BJ (cell line): ENCODE measurements at regions not wholly inside any gene's neighbourhood (a gene's known extent, or its start where the extent isn't known, plus 50 kb on each side); places are given as distances from the start of the nearest gene placed in this dataset.
"Not testable (repeated sequence)": the region's sequence is repeated elsewhere in the genome, so short reads cannot be mapped to it uniquely, and the experiment has no call there.

ENCODE experiments used
- CTCF ChIA-PET: fragments of 350-600 bp; formaldehyde crosslinking; extraction: SDS; loops from one replicate; lab custom pipeline; 2021; ENCODE audit warnings: antibody characterized with exemption, inconsistent platforms; lab: Yijun Ruan, JAX
- POLR2A ChIA-PET: fragments of 300-600 bp; sonication (Branson Sonifier 250); formaldehyde crosslinking; extraction: SDS; loops from one replicate; lab custom pipeline; 2021; ENCODE audit warnings: antibody characterized with exemption; lab: Charles Lee
- DNase-seq: peaks from one replicate; pipeline ENCODE4 v3.0.0-alpha.2; 2011; ENCODE audit warnings: low read depth
- H3K27me3 ChIP-seq: 2 replicates; pipeline ENCODE4 v1.6.0; 2011; ENCODE audit warnings: low read length; ENCODE audit not compliant: control insufficient read depth, insufficient read depth
- H3K36me3 ChIP-seq: 2 replicates; pipeline ENCODE4 v1.5.1; 2011; ENCODE audit warnings: low read length; ENCODE audit not compliant: control insufficient read depth, insufficient read depth
- H3K4me3 ChIP-seq: 2 replicates; pipeline ENCODE4 v1.5.1; 2011; ENCODE audit warnings: low read depth, mild to moderate bottlenecking, control low read depth, low read length
- CTCF ChIP-seq: IDR thresholded peaks from 2 replicates; pipeline ENCODE4 v1.5.1; 2011; ENCODE audit warnings: low read depth, mild to moderate bottlenecking, control low read depth, inconsistent platforms, low read length, moderate library complexity; ENCODE audit not compliant: insufficient read depth

GRCh38 chr6:121711472-121711871 is 276.0 kb downstream of the GJA1 start:
- no peak overlapping the region for H3K4me3 ChIP-seq
- no peaks in the 10 kb centered on the region for H3K27me3 ChIP-seq
- CTCF ChIA-PET: no interaction called here
- POLR2A ChIA-PET: no interaction called here
- TF ChIP-seq CTCF: no peak
- H3K36me3 ChIP-seq: no peaks in the 10 kb centered on the region
- DNase-seq: no peak

- no peak for DNase-seq
- ChIA-PET CTCF (no interaction called here), POLR2A (no interaction called here)
- Histone ChIP-seq H3K4me3 (no peak overlapping the region), H3K36me3 (no peaks in the 10 kb centered on the region), H3K27me3 (no peaks in the 10 kb centered on the region)
- TF ChIP-seq CTCF: no peak
Observed at GRCh38 chr6:121717686-121718085, 282.2 kb downstream of the GJA1 start.

GRCh38 chr6:121720867-121721266 is 285.4 kb downstream of the GJA1 start:
- CTCF ChIA-PET, H3K4me3 ChIP-seq, POLR2A ChIA-PET, H3K36me3 ChIP-seq, H3K27me3 ChIP-seq, DNase-seq: not testable (repeated sequence)

GRCh38 chr6:121723623-121724022 is 288.2 kb downstream of the GJA1 start:
- no peak for DNase-seq
- ChIA-PET POLR2A (no interaction called here), CTCF (no interaction called here)
- no peak for TF ChIP-seq CTCF
- Histone ChIP-seq H3K36me3 (no peaks in the 10 kb centered on the region), H3K27me3 (no peaks in the 10 kb centered on the region), H3K4me3 (no peak overlapping the region)

- H3K4me3 ChIP-seq: no peak overlapping the region
- no peak for TF ChIP-seq CTCF
- ChIA-PET POLR2A (no interaction called here), CTCF (interaction anchor here (0.6 kb wide), 1 partner anchor 36 kb away, joined by 3 read pairs; no protein-coding TSS in a partner anchor)
- no peaks in the 10 kb centered on the region for H3K36me3 ChIP-seq
- H3K27me3 ChIP-seq: no peaks in the 10 kb centered on the region
- DNase-seq: no peak
Observed at GRCh38 chr6:121724576-121724975, 289.1 kb downstream of the GJA1 start.

GRCh38 chr6:121726596-121726995 is 291.1 kb downstream of the GJA1 start:
- ChIA-PET CTCF (no interaction called here), POLR2A (no interaction called here)
- TF ChIP-seq CTCF: no peak
- no peak overlapping the region for H3K4me3 ChIP-seq
- no peaks in the 10 kb centered on the region for H3K36me3 ChIP-seq
- no peaks in the 10 kb centered on the region for H3K27me3 ChIP-seq
- DNase-seq: no peak
